ENCODE measurements at regions not wholly inside any gene's neighbourhood (a gene's known extent, or its start where the extent isn't known, plus 50 kb on each side); places are given as distances from the start of the nearest gene placed in this dataset.

- no peak for TF ChIP-seq ZBTB33 (IDR thresholded peaks at IDR 0.05)
- no peak for TF ChIP-seq ATF3 (IDR thresholded peaks at IDR 0.05; ENCODE audit: borderline replicate concordance, extremely low read depth, low read depth, low read length)
- TF ChIP-seq SIX5 (IDR thresholded peaks at IDR 0.05; ENCODE audit: low read depth, low read length, severe bottlenecking) = no peak
- TF ChIP-seq STAT3 (IDR thresholded peaks at IDR 0.05; ENCODE audit: low read depth, low read length) = no peak
- TF ChIP-seq MYB (IDR thresholded peaks at IDR 0.05; ENCODE audit: borderline replicate concordance, low read depth, low read length) = no peak
- no peak for TF ChIP-seq RFX5 (IDR thresholded peaks at IDR 0.05; ENCODE audit: low read depth, low read length)
- TF ChIP-seq MEF2A (IDR thresholded peaks at IDR 0.05; ENCODE audit: insufficient read depth, low read depth, low read length) = no peak
- TF ChIP-seq PRDM15 (CRISPR knock-in tag; IDR thresholded peaks at IDR 0.05) = no peak
- TF ChIP-seq ZNF207 (IDR thresholded peaks at IDR 0.05; ENCODE audit: borderline replicate concordance) = no peak
Measured at GRCh38 chr9:80082213-80082612, 510.4 kb downstream of the TLE4 start (continued).

Data from GM12878 (cell line).